Panc1 (cell line): ENCODE measurements at regions not wholly inside any gene's neighbourhood (a gene's known extent, or its start where the extent isn't known, plus 50 kb on each side); places are given as distances from the start of the nearest gene placed in this dataset.

ENCODE experiments used
- ATAC-seq: fragments of 200-7000 bp; cut with Tn5 transposase; 2 replicates; pipeline ENCODE4 v1.9.1; 2020; ENCODE audit warnings: mild to moderate bottlenecking, moderate library complexity
- BruUV-seq: library from RNA; stranded (reverse); fragments of 400-500 nt; replicated peaks from 2 replicates; lab custom pipeline; 2021; lab: Mats Ljungman, UMichigan
- CTCF ChIA-PET: fragments of 300-600 bp; sonication (Branson Sonifier 250); formaldehyde crosslinking; loops from one replicate; lab custom pipeline; 2022; ENCODE audit warnings: antibody characterized with exemption; lab: Charles Lee
- POLR2A ChIA-PET: fragments of 300-600 bp; sonication (Branson Sonifier 250); formaldehyde crosslinking; loops from one replicate; lab custom pipeline; 2022; ENCODE audit warnings: antibody characterized with exemption; lab: Charles Lee
- DNase-seq: peaks from one replicate; pipeline ENCODE4 v3.0.0-alpha.2; 2010; ENCODE audit warnings: low read depth, low spot score
- H3K27ac ChIP-seq: 2 replicates; pipeline ENCODE4 v1.5.1; 2011; ENCODE audit warnings: mild to moderate bottlenecking, low read length, inconsistent platforms
- H3K27me3 ChIP-seq: fragments of 200-500 bp; sonication (Bioruptor generic); 2 replicates; pipeline ENCODE4 v1.6.0; 2014; ENCODE audit warnings: low read length, inconsistent platforms; ENCODE audit not compliant: control insufficient read depth, insufficient read depth
- H3K36me3 ChIP-seq: fragments of 200-500 bp; sonication (Bioruptor generic); 2 replicates; pipeline ENCODE4 v1.5.1; 2014; ENCODE audit warnings: inconsistent platforms, mild to moderate bottlenecking, low read length, moderate library complexity; ENCODE audit not compliant: control insufficient read depth, insufficient read depth
- H3K4me1 ChIP-seq: 2 replicates; pipeline ENCODE4 v1.5.1; 2011; ENCODE audit warnings: inconsistent platforms, mild to moderate bottlenecking, low read length, moderate library complexity; ENCODE audit not compliant: control insufficient read depth, insufficient read depth
- H3K4me3 ChIP-seq, 2 experiments: 2 replicates each; pipeline ENCODE4 v1.5.1; 2011 to 2012; ENCODE audit warnings: low read depth in 2 of 2, low read length in 2 of 2, mild to moderate bottlenecking in 2 of 2, inconsistent platforms in 1 of 2, moderate library complexity in 1 of 2
- H3K9me3 ChIP-seq: fragments of 200-500 bp; sonication (Bioruptor generic); 2 replicates; pipeline ENCODE4 v1.5.1; 2014; ENCODE audit warnings: low read depth, mild to moderate bottlenecking, inconsistent platforms, low read length, moderate library complexity; ENCODE audit not compliant: control insufficient read depth, insufficient read depth
- CTCF ChIP-seq: fragments of 450-650 bp; IDR thresholded peaks from 2 replicates; pipeline ENCODE4 v1.5.1; 2017; ENCODE audit warnings: mild to moderate bottlenecking
- POLR2AphosphoS5 ChIP-seq: IDR thresholded peaks from 2 replicates; pipeline ENCODE4 v1.6.1; 2012; ENCODE audit warnings: mild to moderate bottlenecking, low read depth, low read length, moderate library complexity
- SIN3A ChIP-seq: IDR thresholded peaks from 2 replicates; pipeline ENCODE4 v1.6.1; 2012; ENCODE audit warnings: low read depth, mild to moderate bottlenecking, low read length, moderate library complexity, borderline replicate concordance; ENCODE audit not compliant: insufficient read depth
- TCF7L2 ChIP-seq: IDR thresholded peaks from 2 replicates; pipeline ENCODE4 v1.6.1; 2011; ENCODE audit warnings: mild to moderate bottlenecking, low read depth, low read length, inconsistent platforms
- in situ Hi-C: cut with HindIII; loops from 2 replicates; pipeline ENCODE4 v1.10.0; 2016; ENCODE audit warnings: low sequenced_read_pairs, low pct_unique_long_range_greater_than_20kb
- intact Hi-C: fragments of 100-400 bp; cut with micrococcal nuclease; formaldehyde crosslinking; loops from one replicate; pipeline ENCODE4 v1.10.0; 2022; ENCODE audit not compliant: unreplicated experiment
- TF ChIP-seq, protein P1 (sequence below), 2 experiments: IDR thresholded peaks; 2 replicates each; pipeline ENCODE4 v1.6.1; 2011 to 2012; ENCODE audit warnings: low read depth in 2 of 2, control low read depth in 1 of 2, low read length in 1 of 2, mild to moderate bottlenecking in 1 of 2, moderate library complexity in 1 of 2; ENCODE audit not compliant: insufficient read depth in 1 of 2

DNA sequence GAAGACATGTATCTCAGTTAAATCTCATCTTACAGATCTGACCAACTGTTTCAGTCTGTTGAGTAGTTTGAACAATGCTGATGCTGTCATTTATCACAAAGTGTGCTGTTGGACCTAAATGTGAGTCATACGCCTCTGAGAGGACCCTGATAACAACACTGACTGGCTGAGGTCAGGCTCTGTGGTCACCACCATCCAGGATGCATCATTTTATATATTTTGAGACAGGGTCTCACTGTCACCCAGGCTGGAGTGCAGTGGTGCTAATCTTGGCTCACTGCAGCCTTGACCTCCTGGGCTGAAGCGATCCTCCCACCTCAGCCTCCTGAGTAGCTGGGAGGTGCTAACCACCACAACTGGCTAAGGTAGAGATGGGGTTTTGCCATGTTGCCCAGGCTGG is 181.0 kb upstream of the RGS6 start:
- DNase-seq, result no peak
- H3K27me3 ChIP-seq, result no peaks in the 10 kb centered on the region
- TF ChIP-seq, protein P1, sequence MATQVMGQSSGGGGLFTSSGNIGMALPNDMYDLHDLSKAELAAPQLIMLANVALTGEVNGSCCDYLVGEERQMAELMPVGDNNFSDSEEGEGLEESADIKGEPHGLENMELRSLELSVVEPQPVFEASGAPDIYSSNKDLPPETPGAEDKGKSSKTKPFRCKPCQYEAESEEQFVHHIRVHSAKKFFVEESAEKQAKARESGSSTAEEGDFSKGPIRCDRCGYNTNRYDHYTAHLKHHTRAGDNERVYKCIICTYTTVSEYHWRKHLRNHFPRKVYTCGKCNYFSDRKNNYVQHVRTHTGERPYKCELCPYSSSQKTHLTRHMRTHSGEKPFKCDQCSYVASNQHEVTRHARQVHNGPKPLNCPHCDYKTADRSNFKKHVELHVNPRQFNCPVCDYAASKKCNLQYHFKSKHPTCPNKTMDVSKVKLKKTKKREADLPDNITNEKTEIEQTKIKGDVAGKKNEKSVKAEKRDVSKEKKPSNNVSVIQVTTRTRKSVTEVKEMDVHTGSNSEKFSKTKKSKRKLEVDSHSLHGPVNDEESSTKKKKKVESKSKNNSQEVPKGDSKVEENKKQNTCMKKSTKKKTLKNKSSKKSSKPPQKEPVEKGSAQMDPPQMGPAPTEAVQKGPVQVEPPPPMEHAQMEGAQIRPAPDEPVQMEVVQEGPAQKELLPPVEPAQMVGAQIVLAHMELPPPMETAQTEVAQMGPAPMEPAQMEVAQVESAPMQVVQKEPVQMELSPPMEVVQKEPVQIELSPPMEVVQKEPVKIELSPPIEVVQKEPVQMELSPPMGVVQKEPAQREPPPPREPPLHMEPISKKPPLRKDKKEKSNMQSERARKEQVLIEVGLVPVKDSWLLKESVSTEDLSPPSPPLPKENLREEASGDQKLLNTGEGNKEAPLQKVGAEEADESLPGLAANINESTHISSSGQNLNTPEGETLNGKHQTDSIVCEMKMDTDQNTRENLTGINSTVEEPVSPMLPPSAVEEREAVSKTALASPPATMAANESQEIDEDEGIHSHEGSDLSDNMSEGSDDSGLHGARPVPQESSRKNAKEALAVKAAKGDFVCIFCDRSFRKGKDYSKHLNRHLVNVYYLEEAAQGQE (IDR thresholded peaks at IDR 0.05; ENCODE audit: insufficient read depth in 1 of 2, low read depth in 2 of 2, low read length in 1 of 2), result no peak
- TF ChIP-seq SIN3A (no peak), CTCF (no peak), POLR2AphosphoS5 (no peak), TCF7L2 (no peak)
- no peaks in the 10 kb centered on the region for H3K36me3 ChIP-seq
- no peak overlapping the region for H3K4me3 ChIP-seq
- intact Hi-C loops, result loop anchor here (10.0 kb wide), 1 partner anchor 426 kb away; the partner anchor contains the start of gene SIPA1L1
- in situ Hi-C loops, result no loop called here
- no peak for ATAC-seq
- H3K9me3 ChIP-seq, result peaks cover 7% of the 10 kb centered on the region; the same call in 1 of the 2 replicates
- H3K27ac ChIP-seq, result no peak overlapping the region
- ChIA-PET CTCF (interaction anchor here (0.5 kb wide), 1 partner anchor 356 kb away, joined by 4 read pairs; no protein-coding TSS in a partner anchor), POLR2A (no interaction called here)
- BruUV-seq, result no TSS peak
- H3K4me1 ChIP-seq, result no peaks in the 10 kb centered on the region

- no peak overlapping the region for H3K4me3 ChIP-seq
- ATAC-seq, result no peak
- H3K4me1 ChIP-seq, result no peaks in the 10 kb centered on the region
- no peak overlapping the region for H3K27ac ChIP-seq
- ChIA-PET POLR2A (no interaction called here), CTCF (interaction anchor here (1.0 kb wide), 1 partner anchor 613 kb away, joined by 3 read pairs; no protein-coding TSS in a partner anchor)
- H3K36me3 ChIP-seq, result no peaks in the 10 kb centered on the region
- intact Hi-C loops, result loop anchor here (2.0 to 10.0 kb wide), 2 partner anchors 427 to 611 kb away; partner anchors contain the start of gene SIPA1L1
- DNase-seq, result no peak
- in situ Hi-C loops, result no loop called here
- H3K27me3 ChIP-seq, result no peaks in the 10 kb centered on the region
- BruUV-seq, result no TSS peak
- peaks cover 7% of the 10 kb centered on the region; the same call in 1 of the 2 replicates for H3K9me3 ChIP-seq
- no peak for TF ChIP-seq SIN3A
- TF ChIP-seq TCF7L2, result no peak
- no peak for TF ChIP-seq POLR2AphosphoS5
- TF ChIP-seq, protein P1 (IDR thresholded peaks at IDR 0.05; ENCODE audit: insufficient read depth in 1 of 2, low read depth in 2 of 2, low read length in 1 of 2), result no peak
- no peak for TF ChIP-seq CTCF
These were observed 180.0 kb upstream of the RGS6 start for GRCh38 chr14:71752111-71752738.
